ENCODE measurements at regions not wholly inside any gene's neighbourhood (a gene's known extent, or its start where the extent isn't known, plus 50 kb on each side); places are given as distances from the start of the nearest gene placed in this dataset.

- H3K4me3 ChIP-seq = no peak overlapping the region
- intact Hi-C loops (cut with DNase I) = no loop called here
- H3K27me3 ChIP-seq (replicated peaks; ENCODE audit: insufficient read depth) = no peaks in the 10 kb centered on the region
- TF ChIP-seq, protein P1, sequence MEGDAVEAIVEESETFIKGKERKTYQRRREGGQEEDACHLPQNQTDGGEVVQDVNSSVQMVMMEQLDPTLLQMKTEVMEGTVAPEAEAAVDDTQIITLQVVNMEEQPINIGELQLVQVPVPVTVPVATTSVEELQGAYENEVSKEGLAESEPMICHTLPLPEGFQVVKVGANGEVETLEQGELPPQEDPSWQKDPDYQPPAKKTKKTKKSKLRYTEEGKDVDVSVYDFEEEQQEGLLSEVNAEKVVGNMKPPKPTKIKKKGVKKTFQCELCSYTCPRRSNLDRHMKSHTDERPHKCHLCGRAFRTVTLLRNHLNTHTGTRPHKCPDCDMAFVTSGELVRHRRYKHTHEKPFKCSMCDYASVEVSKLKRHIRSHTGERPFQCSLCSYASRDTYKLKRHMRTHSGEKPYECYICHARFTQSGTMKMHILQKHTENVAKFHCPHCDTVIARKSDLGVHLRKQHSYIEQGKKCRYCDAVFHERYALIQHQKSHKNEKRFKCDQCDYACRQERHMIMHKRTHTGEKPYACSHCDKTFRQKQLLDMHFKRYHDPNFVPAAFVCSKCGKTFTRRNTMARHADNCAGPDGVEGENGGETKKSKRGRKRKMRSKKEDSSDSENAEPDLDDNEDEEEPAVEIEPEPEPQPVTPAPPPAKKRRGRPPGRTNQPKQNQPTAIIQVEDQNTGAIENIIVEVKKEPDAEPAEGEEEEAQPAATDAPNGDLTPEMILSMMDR (IDR thresholded peaks at IDR 0.05) = no peak
- TF ChIP-seq POLR2AphosphoS5 (IDR thresholded peaks at IDR 0.05) (no peak), POLR2A (IDR thresholded peaks at IDR 0.05) (no peak)
- DNase-seq (ENCODE audit: low spot score) = no peak
- no peaks in the 10 kb centered on the region for H3K9me3 ChIP-seq
- WGBS = 80% methylated on average over 1 of the region's 1 CpG
- H3K36me3 ChIP-seq = no peaks in the 10 kb centered on the region
- H3K4me1 ChIP-seq (replicated peaks) = no peaks in the 10 kb centered on the region
- no peak overlapping the region for H3K27ac ChIP-seq
These were observed 491.3 kb upstream of the KLF12 start for GRCh38 chr13:74625541-74625940.

GRCh38 chr13:74623761-74624160 lies 489.6 kb upstream of the KLF12 start:
- Histone ChIP-seq H3K27me3 (replicated peaks; ENCODE audit: insufficient read depth) (no peaks in the 10 kb centered on the region), H3K4me1 (replicated peaks) (no peaks in the 10 kb centered on the region), H3K9me3 (no peaks in the 10 kb centered on the region), H3K27ac (no peak overlapping the region), H3K36me3 (no peaks in the 10 kb centered on the region), H3K4me3 (no peak overlapping the region)
- intact Hi-C loops (cut with DNase I) = no loop called here
- WGBS = 96% methylated on average over 1 of the region's 1 CpG
- DNase-seq (ENCODE audit: low spot score) = no peak
- TF ChIP-seq POLR2AphosphoS5 (IDR thresholded peaks at IDR 0.05) (no peak), POLR2A (IDR thresholded peaks at IDR 0.05) (no peak)
- TF ChIP-seq, protein P1 (IDR thresholded peaks at IDR 0.05) = no peak

DNA sequence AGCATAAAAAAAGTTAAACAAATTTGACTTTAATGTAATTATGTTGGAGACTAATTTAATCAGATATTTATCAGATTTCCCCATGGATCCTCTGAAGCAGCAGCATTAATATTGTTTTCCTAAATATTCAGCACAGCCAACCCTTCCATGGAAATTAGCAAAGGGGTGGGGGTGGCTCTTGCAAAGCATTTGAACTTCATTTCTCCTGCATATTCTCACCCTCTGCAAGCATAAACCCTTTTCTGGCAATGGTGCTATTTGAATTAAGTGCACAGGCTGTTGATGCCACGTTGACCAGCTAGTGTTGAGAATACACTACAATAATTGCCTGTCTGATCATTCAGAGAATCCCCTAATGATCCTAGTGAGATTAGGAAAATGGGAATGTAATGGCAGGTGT lies 488.1 kb upstream of the KLF12 start:
- intact Hi-C loops (cut with DNase I) = no loop called here
- TF ChIP-seq, protein P1 (IDR thresholded peaks at IDR 0.05) = no peak
- TF ChIP-seq POLR2A (IDR thresholded peaks at IDR 0.05) (no peak), POLR2AphosphoS5 (IDR thresholded peaks at IDR 0.05) (no peak)
- no peak for DNase-seq (ENCODE audit: low spot score)
- Histone ChIP-seq H3K27ac (no peak overlapping the region), H3K4me1 (replicated peaks) (no peaks in the 10 kb centered on the region), H3K9me3 (no peaks in the 10 kb centered on the region), H3K36me3 (no peaks in the 10 kb centered on the region), H3K27me3 (replicated peaks; ENCODE audit: insufficient read depth) (no peaks in the 10 kb centered on the region), H3K4me3 (no peak overlapping the region)
- WGBS = 50% methylated on average over 1 of the region's 1 CpG

DNA sequence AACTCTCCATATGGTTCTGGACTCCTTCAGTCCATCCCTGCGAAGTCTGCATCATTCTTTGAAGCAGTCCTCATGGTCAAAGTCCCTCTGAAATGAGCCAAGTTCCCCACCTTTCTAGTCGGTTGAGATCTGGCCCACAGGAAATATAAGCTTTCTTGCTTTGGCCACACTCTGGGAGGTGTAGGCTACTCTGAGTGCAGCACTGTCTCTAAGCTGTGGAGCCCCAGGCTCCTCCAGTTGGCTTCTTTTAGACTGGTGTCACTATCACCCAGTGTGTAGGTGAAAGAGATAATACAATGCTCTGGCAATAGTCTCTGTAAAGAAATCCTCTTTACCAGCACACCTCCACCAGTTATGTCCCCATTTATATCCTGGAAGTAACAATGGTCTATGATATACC lies 486.5 kb upstream of the KLF12 start:
- WGBS = 47% methylated on average over 2 of the region's 2 CpGs
- no peaks in the 10 kb centered on the region for H3K27me3 ChIP-seq (replicated peaks; ENCODE audit: insufficient read depth)
- H3K9me3 ChIP-seq = no peaks in the 10 kb centered on the region
- no peak overlapping the region for H3K27ac ChIP-seq
- TF ChIP-seq, protein P1 (IDR thresholded peaks at IDR 0.05) = no peak
- intact Hi-C loops (cut with DNase I) = no loop called here
- no peak for DNase-seq (ENCODE audit: low spot score)
- H3K4me1 ChIP-seq (replicated peaks) = no peaks in the 10 kb centered on the region
- H3K4me3 ChIP-seq = no peak overlapping the region
- no peaks in the 10 kb centered on the region for H3K36me3 ChIP-seq

GRCh38 chr13:74620308-74620707 lies 486.1 kb upstream of the KLF12 start:
- TF ChIP-seq POLR2AphosphoS5 (IDR thresholded peaks at IDR 0.05) (no peak), POLR2A (IDR thresholded peaks at IDR 0.05) (no peak)
- TF ChIP-seq, protein P1 (IDR thresholded peaks at IDR 0.05) = no peak
- intact Hi-C loops (cut with DNase I) = no loop called here
- WGBS = 80% methylated on average over 4 of the region's 4 CpGs
- Histone ChIP-seq H3K9me3 (no peaks in the 10 kb centered on the region), H3K27ac (no peak overlapping the region), H3K27me3 (replicated peaks; ENCODE audit: insufficient read depth) (no peaks in the 10 kb centered on the region), H3K4me3 (no peak overlapping the region), H3K4me1 (replicated peaks) (no peaks in the 10 kb centered on the region), H3K36me3 (no peaks in the 10 kb centered on the region)
- DNase-seq (ENCODE audit: low spot score) = no peak
